NCI-H1105 treated with DMSO at 0.1 percent for 48 hours (cell line): ENCODE measurements at regions not wholly inside any gene's neighbourhood (a gene's known extent, or its start where the extent isn't known, plus 50 kb on each side); places are given as distances from the start of the nearest gene placed in this dataset.

Experiments
- DNase-seq: peaks from one replicate; lab custom pipeline; 2025; lab: John Stamatoyannopoulos, UW

GRCh38 chr15:99508852-99509251 is 56.9 kb upstream of the MEF2A start:
- no peak for DNase-seq

- DNase-seq = no peak
Observed at GRCh38 chr15:99509686-99510461, 55.9 kb upstream of the MEF2A start.

- DNase-seq = no peak
Observed at GRCh38 chr15:99511531-99511865, 54.3 kb upstream of the MEF2A start.

- DNase-seq = no peak
Observed at GRCh38 chr15:99511866-99512661, 53.7 kb upstream of the MEF2A start.

GRCh38 chr15:99514306-99514705 is 51.5 kb upstream of the MEF2A start:
- no peak for DNase-seq
